NT2/D1 (cell line): ENCODE measurements at regions not wholly inside any gene's neighbourhood (a gene's known extent, or its start where the extent isn't known, plus 50 kb on each side); places are given as distances from the start of the nearest gene placed in this dataset.

Source experiments
- YY1 ChIP-seq: IDR thresholded peaks from 2 replicates; pipeline ENCODE4 v1.6.1; 2011; ENCODE audit not compliant: insufficient read length, insufficient read depth
- ZNF274 ChIP-seq: IDR thresholded peaks from 2 replicates; pipeline ENCODE4 v1.6.1; 2011; ENCODE audit warnings: mild to moderate bottlenecking, low read depth, low read length

- no peak for TF ChIP-seq YY1
- TF ChIP-seq ZNF274, result no peak
Observed at GRCh38 chr13:84446972-84447639, 564.8 kb upstream of the SLITRK1 start.
